Pancreas (tissue), 10 donors: ENCODE measurements at regions not wholly inside any gene's neighbourhood (a gene's known extent, or its start where the extent isn't known, plus 50 kb on each side); places are given as distances from the start of the nearest gene placed in this dataset.
A peak's percentile ranks its signal among the peaks of the same experiment; 100 is the strongest.

Experiments
- ATAC-seq, 4 donors: fragments of 200-7000 bp; cut with Tn5 transposase; one replicate each; pipeline versions ENCODE4 v1.8.0 to v1.9.1; 2020; ENCODE audit warnings: mild to moderate bottlenecking in 4 of 4, moderate library complexity in 4 of 4
- DNase-seq, 6 donors: peaks; one replicate each; pipeline ENCODE4 v3.0.0-alpha.2; 2020
- FAIRE-seq: peaks from 2 replicates; lab custom pipeline; 2012; peaks lifted over from hg19 to GRCh38; lab: Jason Lieb, UNC
- H3K27ac ChIP-seq, 4 donors: fragments of 200-600 bp; sonication (generic); 1 replicate in 3 of 4; 2 replicates in 1 of 4; pipeline versions ENCODE4 v1.5.0 to v1.8.0; 2020
- H3K27me3 ChIP-seq, 4 donors: fragments of 200-600 bp; one replicate each; pipeline ENCODE4 v1.8.0; 2021
- H3K36me3 ChIP-seq, 3 donors: fragments of 200-600 bp; sonication (generic) in 1 of 3; one replicate each; pipeline versions ENCODE4 v1.5.0 to v1.8.0; 2020 to 2021
- H3K4me1 ChIP-seq, 3 donors: fragments of 200-600 bp; one replicate each; pipeline ENCODE4 v1.8.0; 2021
- H3K4me3 ChIP-seq, 4 donors: fragments of 200-600 bp; sonication (generic) in 2 of 4; one replicate each; pipeline versions ENCODE4 v1.5.0 to v1.8.0; 2020 to 2021
- H3K9me3 ChIP-seq, 4 donors: fragments of 200-600 bp; one replicate each; pipeline ENCODE4 v1.8.0; 2021
- WGBS, 2 donors: extraction: QIAGEN DNeasy Blood & Tissue Kit; methylation state at CpG; one replicate each; pipeline ENCODE4 v1.1.7; 2013; 5-methylcytosine and 5-hydroxymethylcytosine counted together
- intact Hi-C, 3 donors: fragments of 100-400 bp; cut with DNase I; formaldehyde crosslinking; loops; one replicate each; pipeline versions ENCODE4 v1.11.1 to v1.14.2; 2022
- TF ChIP-seq, protein P1 (sequence below), 4 donors: fragments of 200-600 bp; sonication (generic) in 3 of 4; IDR thresholded peaks; one replicate each; pipeline versions ENCODE4 v1.5.0 to v1.8.0; 2021; ENCODE audit warnings: antibody characterized with exemption in 4 of 4
- donor health status: healthy with polysubstance abuse.
- donor health status: DM: no; HTN: no; CAD: no; lungs with moderate emphysema.
- donor health status: DM: no; HTN: no; CAD: no.
- donor health status: control.
- donor health status: control.
- donor health status: Bipolar disorder and iron deficiency.
- donor health status: DM: yes; HTN: yes; CAD: no.
- donor health status: DM: no; HTN: no; CAD: no.
- donor health status: DM: no; HTN: no; CAD: no.
- donor health status: DM: yes; HTN: yes; CAD: no.

DNA sequence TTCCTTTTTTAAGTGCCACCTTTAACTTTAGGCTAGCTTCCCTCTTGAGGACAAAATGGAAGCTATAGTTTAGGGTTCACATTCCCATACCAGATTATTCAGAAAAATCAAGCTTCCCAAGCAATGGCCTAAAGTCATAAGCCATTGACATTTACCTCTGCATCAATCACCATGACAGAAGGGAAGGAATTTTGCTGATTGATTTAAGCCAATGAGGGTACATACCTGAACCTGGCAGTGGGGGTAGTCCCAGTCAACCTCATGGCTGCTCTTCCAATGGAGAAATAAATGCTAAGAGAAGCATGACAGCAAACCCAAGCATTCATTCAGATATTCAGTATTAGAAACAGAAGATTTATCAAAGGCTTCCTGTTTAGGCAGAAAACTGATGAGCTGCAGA, 128.4 kb upstream of the CREB1 start:
- ATAC-seq (no peak), FAIRE-seq (no peak), DNase-seq (no peak)
- Histone ChIP-seq H3K36me3 (no peaks in the 10 kb centered on the region), H3K27me3 (no peaks in the 10 kb centered on the region), H3K4me3 (no peak overlapping the region), H3K27ac (no peak overlapping the region), H3K4me1 (no peaks in the 10 kb centered on the region), H3K9me3 (no peaks in the 10 kb centered on the region)
- intact Hi-C loops = no loop called here
- TF ChIP-seq, protein P1, sequence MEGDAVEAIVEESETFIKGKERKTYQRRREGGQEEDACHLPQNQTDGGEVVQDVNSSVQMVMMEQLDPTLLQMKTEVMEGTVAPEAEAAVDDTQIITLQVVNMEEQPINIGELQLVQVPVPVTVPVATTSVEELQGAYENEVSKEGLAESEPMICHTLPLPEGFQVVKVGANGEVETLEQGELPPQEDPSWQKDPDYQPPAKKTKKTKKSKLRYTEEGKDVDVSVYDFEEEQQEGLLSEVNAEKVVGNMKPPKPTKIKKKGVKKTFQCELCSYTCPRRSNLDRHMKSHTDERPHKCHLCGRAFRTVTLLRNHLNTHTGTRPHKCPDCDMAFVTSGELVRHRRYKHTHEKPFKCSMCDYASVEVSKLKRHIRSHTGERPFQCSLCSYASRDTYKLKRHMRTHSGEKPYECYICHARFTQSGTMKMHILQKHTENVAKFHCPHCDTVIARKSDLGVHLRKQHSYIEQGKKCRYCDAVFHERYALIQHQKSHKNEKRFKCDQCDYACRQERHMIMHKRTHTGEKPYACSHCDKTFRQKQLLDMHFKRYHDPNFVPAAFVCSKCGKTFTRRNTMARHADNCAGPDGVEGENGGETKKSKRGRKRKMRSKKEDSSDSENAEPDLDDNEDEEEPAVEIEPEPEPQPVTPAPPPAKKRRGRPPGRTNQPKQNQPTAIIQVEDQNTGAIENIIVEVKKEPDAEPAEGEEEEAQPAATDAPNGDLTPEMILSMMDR (IDR thresholded peaks at IDR 0.05) = no peak

DNA sequence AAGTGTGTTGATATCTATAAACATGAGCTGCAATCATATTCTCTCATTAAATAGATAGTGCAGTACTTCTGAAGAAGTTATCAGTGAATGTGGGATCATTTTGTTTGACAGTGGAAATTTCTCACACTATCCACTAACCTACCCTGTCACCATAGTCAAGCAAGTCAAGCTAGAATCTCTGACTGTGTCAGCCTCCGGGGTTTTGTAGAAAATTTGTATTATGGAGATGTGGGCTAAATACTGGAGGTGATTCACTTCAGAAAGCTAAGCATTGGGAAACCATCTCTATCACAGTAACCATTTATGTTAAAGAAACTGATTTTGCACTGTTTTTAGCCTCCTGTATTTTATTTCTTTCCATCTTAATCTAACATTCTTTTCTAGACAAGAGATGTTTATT, 126.6 kb upstream of the CREB1 start:
- Histone ChIP-seq H3K36me3 (no peaks in the 10 kb centered on the region), H3K9me3 (no peaks in the 10 kb centered on the region), H3K4me1 (peaks cover 0 to 1% (median 0%) of the 10 kb centered on the region in 3 donors), H3K4me3 (no peak overlapping the region), H3K27me3 (no peaks in the 10 kb centered on the region), H3K27ac (no peak overlapping the region)
- intact Hi-C loops = no loop called here
- TF ChIP-seq, protein P1 (IDR thresholded peaks at IDR 0.05) = no peak
- WGBS, 2 donors = 79 to 80% methylated on average over 1 of the region's 1 CpG
- no peak for ATAC-seq
- no peak for FAIRE-seq
- no peak for DNase-seq

DNA sequence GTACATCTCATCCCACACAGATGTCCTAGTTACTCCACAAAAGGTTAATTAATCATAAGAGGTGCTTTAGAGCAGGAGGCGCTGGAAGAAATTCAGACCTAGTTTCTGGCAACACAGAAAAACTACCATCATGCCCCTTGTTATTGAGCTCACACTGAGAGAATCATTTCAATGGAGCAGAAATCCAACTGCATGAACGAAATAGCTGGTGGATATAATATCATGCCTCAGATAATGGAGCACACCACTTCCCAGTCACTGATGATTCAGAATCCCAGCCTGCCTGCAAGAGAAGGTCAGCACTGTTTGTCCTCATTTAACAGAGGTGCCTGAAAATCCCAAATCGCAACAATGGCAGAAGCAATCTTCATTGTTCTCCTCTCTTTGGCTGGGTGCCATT, 125.8 kb upstream of the CREB1 start:
- no peaks in the 10 kb centered on the region for H3K36me3 ChIP-seq
- intact Hi-C loops = no loop called here
- no peak overlapping the region for H3K4me3 ChIP-seq
- ATAC-seq (peak in 1 of 4 donors; percentile 32), DNase-seq (no peak), FAIRE-seq (no peak)
- TF ChIP-seq, protein P1 (IDR thresholded peaks at IDR 0.05) = no peak
- 63 to 66% methylated on average over 3 of the region's 3 CpGs for WGBS, 2 donors
- H3K27me3 ChIP-seq = no peaks in the 10 kb centered on the region
- no peaks in the 10 kb centered on the region for H3K9me3 ChIP-seq
- H3K27ac ChIP-seq = no peak overlapping the region
- peaks cover 0 to 9% (median 5%) of the 10 kb centered on the region in 3 donors for H3K4me1 ChIP-seq

DNA sequence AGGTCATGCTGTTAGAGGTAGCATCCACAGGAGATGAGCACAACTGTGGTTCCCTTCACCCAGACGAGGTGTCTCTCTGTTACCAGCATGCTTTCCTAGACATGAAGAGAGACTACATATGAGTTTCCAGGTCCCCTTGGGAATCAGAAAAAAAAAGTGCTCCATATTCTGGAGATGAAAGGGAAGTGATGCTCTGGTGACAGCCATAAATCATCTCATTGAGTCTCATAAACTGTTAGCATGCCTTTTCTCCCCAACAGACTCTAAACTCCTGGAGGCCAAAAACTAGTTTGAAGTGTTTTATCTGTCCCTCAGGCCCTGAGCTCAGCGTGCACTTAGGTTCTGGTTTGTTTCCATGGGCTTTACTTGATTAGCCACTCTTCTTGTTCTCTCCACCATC, 124.6 kb upstream of the CREB1 start:
- intact Hi-C loops = no loop called here
- Histone ChIP-seq H3K27ac (no peak overlapping the region), H3K4me3 (no peak overlapping the region), H3K27me3 (no peaks in the 10 kb centered on the region), H3K9me3 (no peaks in the 10 kb centered on the region), H3K36me3 (no peaks in the 10 kb centered on the region), H3K4me1 (peaks cover 0 to 10% (median 6%) of the 10 kb centered on the region in 3 donors)
- ATAC-seq (no peak), DNase-seq (no peak), FAIRE-seq (no peak)
- TF ChIP-seq, protein P1 (IDR thresholded peaks at IDR 0.05) = no peak
- 82 to 93% methylated on average over 2 of the region's 2 CpGs for WGBS, 2 donors

DNA sequence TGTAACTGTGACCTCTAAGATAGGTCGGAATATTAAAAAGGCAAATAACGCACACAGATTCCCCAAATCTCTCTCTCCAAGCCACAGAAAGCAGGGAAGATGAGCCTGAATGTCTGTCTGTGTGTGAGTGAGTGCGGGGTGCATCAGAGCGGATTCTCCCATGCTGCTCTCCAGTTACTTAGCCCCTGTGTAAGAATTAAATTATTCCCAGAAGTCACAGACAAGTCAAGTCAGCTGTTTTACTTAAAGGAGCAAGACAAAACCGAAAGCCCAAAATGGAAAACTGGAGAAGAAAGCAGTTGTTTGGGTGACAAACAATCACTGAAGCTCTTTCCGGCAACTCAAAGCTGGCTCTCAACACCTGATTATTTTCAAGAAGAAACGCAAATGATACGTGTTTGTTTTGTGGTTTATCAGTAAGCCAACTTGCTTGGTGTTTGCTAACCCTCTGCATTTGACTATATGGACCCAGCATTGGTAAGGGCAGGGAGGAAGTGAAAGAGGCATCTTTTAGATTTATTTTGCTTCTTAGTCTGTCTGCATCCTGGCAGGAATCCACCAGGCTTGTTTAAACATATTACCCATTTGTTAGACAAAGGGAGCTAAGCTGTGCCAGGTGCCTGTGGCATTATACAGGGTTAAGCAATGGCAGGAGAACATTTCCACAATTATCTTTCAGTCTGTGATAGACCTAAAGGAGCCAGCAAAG, 121.5 kb upstream of the CREB1 start:
- WGBS, 2 donors = 32 to 38% methylated on average over 8 of the region's 8 CpGs
- Histone ChIP-seq H3K27ac (no peak overlapping the region), H3K27me3 (no peaks in the 10 kb centered on the region), H3K36me3 (no peaks in the 10 kb centered on the region), H3K9me3 (no peaks in the 10 kb centered on the region), H3K4me3 (no peak overlapping the region), H3K4me1 (peaks cover 0 to 10% (median 6%) of the 10 kb centered on the region in 3 donors)
- intact Hi-C loops = no loop called here
- DNase-seq = peak in 3 of 6 donors; percentile 26 to 37 (median 32)
- no peak for FAIRE-seq
- ATAC-seq = peak; percentile 60 to 90 (median 86)
- TF ChIP-seq, protein P1 (IDR thresholded peaks at IDR 0.05) = no peak
